Keratinocyte (primary cell): ENCODE measurements at regions not wholly inside any gene's neighbourhood (a gene's known extent, or its start where the extent isn't known, plus 50 kb on each side); places are given as distances from the start of the nearest gene placed in this dataset.

Experiments used
- DNase-seq: peaks from one replicate; pipeline ENCODE4 v3.0.0-alpha.2; 2011; ENCODE audit warnings: low read depth, missing footprints, low spot score
- FAIRE-seq: peaks from 2 replicates; lab custom pipeline; 2011; peaks lifted over from hg19 to GRCh38; lab: Jason Lieb, UNC
- H2AFZ ChIP-seq: 2 replicates; pipeline ENCODE4 v1.6.0; 2012; ENCODE audit warnings: low read length, control low read depth, inconsistent platforms; ENCODE audit not compliant: control insufficient read depth
- H3K27ac ChIP-seq: 2 replicates; pipeline ENCODE4 v1.5.1; 2011; ENCODE audit warnings: low read length; ENCODE audit not compliant: control insufficient read depth, insufficient read depth
- H3K27me3 ChIP-seq: 3 replicates; pipeline ENCODE4 v1.6.0; 2011; ENCODE audit warnings: low read length; ENCODE audit not compliant: control insufficient read depth, insufficient read depth; ENCODE audit errors: extremely low read depth
- H3K36me3 ChIP-seq, 2 experiments: 2 replicates in 1 of 2; 3 replicates in 1 of 2; pipeline ENCODE4 v1.5.1; 2011; ENCODE audit warnings: low read length in 2 of 2, mild to moderate bottlenecking in 1 of 2; ENCODE audit not compliant: control insufficient read depth in 2 of 2, insufficient read depth in 2 of 2; ENCODE audit errors: extremely low read depth in 1 of 2
- H3K4me1 ChIP-seq: 3 replicates; pipeline ENCODE4 v1.5.1; 2011; ENCODE audit warnings: low read length; ENCODE audit not compliant: control insufficient read depth, insufficient read depth; ENCODE audit errors: extremely low read depth
- H3K4me2 ChIP-seq: 3 replicates; pipeline ENCODE4 v1.6.0; 2011; ENCODE audit warnings: low read depth, low read length; ENCODE audit not compliant: control insufficient read depth, insufficient read depth; ENCODE audit errors: extremely low read depth
- H3K4me3 ChIP-seq, 3 experiments: fragments of 200-600 bp in 1 of 3; sonication (generic) in 1 of 3; 2 replicates in 2 of 3; 3 replicates in 1 of 3; pipeline ENCODE4 v1.5.1; 2011 to 2016; ENCODE audit warnings: low read length in 3 of 3, mild to moderate bottlenecking in 3 of 3, control low read depth in 2 of 3, inconsistent platforms in 1 of 3, low read depth in 1 of 3, mixed read lengths in 1 of 3, mixed run types in 1 of 3, moderate library complexity in 1 of 3; ENCODE audit not compliant: control insufficient read depth in 2 of 3, insufficient read depth in 2 of 3; ENCODE audit errors: extremely low read depth in 1 of 3
- H3K79me2 ChIP-seq: 2 replicates; pipeline ENCODE4 v1.6.0; 2012; ENCODE audit warnings: low read length; ENCODE audit not compliant: control insufficient read depth, insufficient read depth
- H3K9ac ChIP-seq: 3 replicates; pipeline ENCODE4 v1.6.0; 2011; ENCODE audit warnings: low read length; ENCODE audit not compliant: control insufficient read depth, insufficient read depth; ENCODE audit errors: extremely low read depth
- H3K9me1 ChIP-seq: 3 replicates; pipeline ENCODE4 v1.6.0; 2011; ENCODE audit warnings: low read length; ENCODE audit not compliant: control insufficient read depth, insufficient read depth; ENCODE audit errors: extremely low read depth
- H3K9me3 ChIP-seq: 2 replicates; pipeline ENCODE4 v1.5.1; 2012; ENCODE audit warnings: low read depth, low read length; ENCODE audit not compliant: control insufficient read depth
- H4K20me1 ChIP-seq: 3 replicates; pipeline ENCODE4 v1.6.0; 2011; ENCODE audit warnings: low read length; ENCODE audit not compliant: control insufficient read depth, insufficient read depth; ENCODE audit errors: extremely low read depth
- EZH2 ChIP-seq: IDR thresholded peaks from one replicate; pipeline ENCODE4 v1.6.1; 2012; ENCODE audit warnings: inconsistent platforms, mild to moderate bottlenecking, low read length, moderate library complexity
- dilution Hi-C: fragments of 300-500 bp; cut with MboI; formaldehyde crosslinking; loops from one replicate; pipeline ENCODE4 v1.7.0; 2020; ENCODE audit warnings: low sequenced_read_pairs; ENCODE audit not compliant: extremely low pct_ligation_motif_present
- TF ChIP-seq, protein P1 (sequence below), 3 experiments: IDR thresholded peaks in 1 of 3; conservative IDR thresholded peaks in 1 of 3; optimal IDR thresholded peaks in 1 of 3; 2 replicates in 2 of 3; 3 replicates in 1 of 3; pipeline versions ENCODE3 to v1.5.1; 2011; ENCODE audit warnings: low read length in 3 of 3, mild to moderate bottlenecking in 3 of 3, moderate library complexity in 2 of 3, control low read depth in 1 of 3, inconsistent platforms in 1 of 3; ENCODE audit not compliant: insufficient read depth in 2 of 3; ENCODE audit errors: extremely low read depth in 1 of 3

DNA sequence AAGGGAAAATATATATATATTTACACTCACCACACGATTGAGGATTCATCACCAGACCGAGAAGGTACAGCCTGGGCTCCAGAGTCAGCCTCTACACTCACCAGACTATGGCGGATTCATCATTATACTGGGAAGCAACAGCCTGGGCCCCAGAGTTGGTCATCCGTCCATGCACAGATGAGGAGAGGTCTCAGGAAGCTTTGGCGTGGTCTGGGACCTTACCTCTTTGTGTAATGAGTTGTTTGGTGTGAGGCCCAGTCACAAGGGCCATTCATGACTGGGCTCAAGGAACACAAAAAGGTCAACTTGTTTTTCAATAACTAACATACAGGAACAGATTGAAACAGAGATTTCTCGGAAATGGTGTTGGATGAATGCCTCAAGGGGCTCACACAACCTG, 926.1 kb downstream of the FAM133A start:
- Histone ChIP-seq H3K4me1 (no peaks in the 10 kb centered on the region), H3K4me3 (no peak overlapping the region), H3K27ac (no peak overlapping the region), H4K20me1 (no peaks in the 10 kb centered on the region), H2AFZ (no peak overlapping the region), H3K9ac (no peak overlapping the region), H3K79me2 (no peaks in the 10 kb centered on the region), H3K36me3 (no peaks in the 10 kb centered on the region), H3K27me3 (no peaks in the 10 kb centered on the region), H3K9me3 (no peaks in the 10 kb centered on the region), H3K9me1 (no peaks in the 10 kb centered on the region), H3K4me2 (no peak overlapping the region)
- no peak for FAIRE-seq
- TF ChIP-seq, protein P1, sequence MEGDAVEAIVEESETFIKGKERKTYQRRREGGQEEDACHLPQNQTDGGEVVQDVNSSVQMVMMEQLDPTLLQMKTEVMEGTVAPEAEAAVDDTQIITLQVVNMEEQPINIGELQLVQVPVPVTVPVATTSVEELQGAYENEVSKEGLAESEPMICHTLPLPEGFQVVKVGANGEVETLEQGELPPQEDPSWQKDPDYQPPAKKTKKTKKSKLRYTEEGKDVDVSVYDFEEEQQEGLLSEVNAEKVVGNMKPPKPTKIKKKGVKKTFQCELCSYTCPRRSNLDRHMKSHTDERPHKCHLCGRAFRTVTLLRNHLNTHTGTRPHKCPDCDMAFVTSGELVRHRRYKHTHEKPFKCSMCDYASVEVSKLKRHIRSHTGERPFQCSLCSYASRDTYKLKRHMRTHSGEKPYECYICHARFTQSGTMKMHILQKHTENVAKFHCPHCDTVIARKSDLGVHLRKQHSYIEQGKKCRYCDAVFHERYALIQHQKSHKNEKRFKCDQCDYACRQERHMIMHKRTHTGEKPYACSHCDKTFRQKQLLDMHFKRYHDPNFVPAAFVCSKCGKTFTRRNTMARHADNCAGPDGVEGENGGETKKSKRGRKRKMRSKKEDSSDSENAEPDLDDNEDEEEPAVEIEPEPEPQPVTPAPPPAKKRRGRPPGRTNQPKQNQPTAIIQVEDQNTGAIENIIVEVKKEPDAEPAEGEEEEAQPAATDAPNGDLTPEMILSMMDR (optimal IDR thresholded peaks at IDR 0.05 in 1 of 3, IDR thresholded peaks at IDR 0.05 in 1 of 3, conservative IDR thresholded peaks at IDR 0.05 in 1 of 3; ENCODE audit: extremely low read depth in 1 of 3, insufficient read depth in 2 of 3, low read length in 3 of 3) = no peak
- TF ChIP-seq EZH2 = no peak
- DNase-seq = no peak
- dilution Hi-C loops = no loop called here

DNA sequence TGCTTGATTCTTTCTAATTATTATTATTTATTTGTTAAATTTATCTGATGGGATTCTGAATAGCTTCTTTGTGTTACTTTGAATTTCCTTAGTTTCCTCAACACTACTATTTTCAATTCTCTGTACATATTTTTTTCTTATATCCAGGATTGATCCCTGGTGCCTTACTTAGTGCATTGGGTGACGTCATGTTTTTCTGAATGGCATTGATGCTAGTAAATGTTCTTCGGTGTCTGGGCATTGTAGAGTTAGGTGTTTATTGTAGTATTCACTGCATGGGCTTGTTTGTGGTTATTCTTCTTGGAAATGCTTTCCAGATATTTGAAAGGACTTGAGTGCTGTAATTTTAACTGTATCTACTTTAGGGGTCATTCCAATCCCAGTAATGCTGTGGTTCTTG, 938.1 kb downstream of the FAM133A start:
- Histone ChIP-seq H3K4me2 (no peak overlapping the region), H3K27me3 (no peaks in the 10 kb centered on the region), H3K79me2 (no peaks in the 10 kb centered on the region), H3K4me1 (no peaks in the 10 kb centered on the region), H2AFZ (no peak overlapping the region), H3K9me3 (no peaks in the 10 kb centered on the region), H3K9ac (no peak overlapping the region), H3K9me1 (no peaks in the 10 kb centered on the region), H3K27ac (no peak overlapping the region), H3K36me3 (no peaks in the 10 kb centered on the region), H4K20me1 (no peaks in the 10 kb centered on the region), H3K4me3 (no peak overlapping the region)
- no peak for FAIRE-seq
- dilution Hi-C loops = no loop called here
- DNase-seq = no peak
- TF ChIP-seq, protein P1 (optimal IDR thresholded peaks at IDR 0.05 in 1 of 3, IDR thresholded peaks at IDR 0.05 in 1 of 3, conservative IDR thresholded peaks at IDR 0.05 in 1 of 3; ENCODE audit: extremely low read depth in 1 of 3, insufficient read depth in 2 of 3, low read length in 3 of 3) = no peak
- TF ChIP-seq EZH2 = no peak
